ENCODE measurements at regions not wholly inside any gene's neighbourhood (a gene's known extent, or its start where the extent isn't known, plus 50 kb on each side); places are given as distances from the start of the nearest gene placed in this dataset.

GRCh38 chr4:110793381-110793801 is 170.5 kb upstream of the PITX2 start:
- no peak for TF ChIP-seq CTCF (IDR thresholded peaks at IDR 0.05)
- no peak for TF ChIP-seq POLR2A (IDR thresholded peaks at IDR 0.05)
- TF ChIP-seq POLR2AphosphoS5 (IDR thresholded peaks at IDR 0.05): no peak

All from suprapubic skin (tissue), 4 donors.